NCI-H510A (cell line): ENCODE measurements at regions not wholly inside any gene's neighbourhood (a gene's known extent, or its start where the extent isn't known, plus 50 kb on each side); places are given as distances from the start of the nearest gene placed in this dataset.
"Not testable (repeated sequence)": the region's sequence is repeated elsewhere in the genome, so short reads cannot be mapped to it uniquely, and the experiment has no call there.

Source experiments
- DNase-seq: peaks from one replicate; lab custom pipeline; 2025; lab: John Stamatoyannopoulos, UW

GRCh38 chr2:224650815-224651439 lies 65.2 kb downstream of the CCDC195 start:
- DNase-seq, result no peak

GRCh38 chr2:224647684-224648083 lies 62.5 kb upstream of the CUL3 start:
- DNase-seq, result not testable (repeated sequence)

GRCh38 chr2:224646242-224646846 lies 61.2 kb upstream of the CUL3 start:
- DNase-seq, result no peak

- no peak for DNase-seq
These were observed 60.6 kb upstream of the CUL3 start for GRCh38 chr2:224645722-224646121.

- DNase-seq, result no peak
These were observed 55.5 kb upstream of the CUL3 start for GRCh38 chr2:224640679-224641078.

GRCh38 chr2:224638301-224638823 lies 53.2 kb upstream of the CUL3 start:
- DNase-seq, result peak; percentile 49
